H9 (cell line): ENCODE measurements at regions not wholly inside any gene's neighbourhood (a gene's known extent, or its start where the extent isn't known, plus 50 kb on each side); places are given as distances from the start of the nearest gene placed in this dataset.

Experiments used
- DNase-seq: peaks from one replicate; pipeline ENCODE4 v3.0.0-alpha.2; 2017
- H2AFZ ChIP-seq: one replicate; pipeline ENCODE4 v1.6.1; 2013; ENCODE audit warnings: mild to moderate bottlenecking, low read length, control low read depth, moderate library complexity
- H2AK5ac ChIP-seq: 2 replicates; pipeline ENCODE4 v1.6.1; 2013; ENCODE audit warnings: low read length, control low read depth, mixed read lengths; ENCODE audit not compliant: insufficient read length
- H2BK120ac ChIP-seq: one replicate; pipeline ENCODE4 v1.6.1; 2013; ENCODE audit warnings: low read depth, mild to moderate bottlenecking, low read length, control low read depth, inconsistent platforms; ENCODE audit not compliant: poor library complexity, severe bottlenecking
- H2BK12ac ChIP-seq: 2 replicates; pipeline ENCODE4 v1.6.1; 2013; ENCODE audit warnings: low read length, control low read depth, mixed read lengths, low read depth; ENCODE audit not compliant: insufficient read length
- H2BK15ac ChIP-seq: 2 replicates; pipeline ENCODE4 v1.6.1; 2013; ENCODE audit warnings: low read depth, low read length, control low read depth
- H2BK20ac ChIP-seq: one replicate; pipeline ENCODE4 v1.6.1; 2013; ENCODE audit warnings: low read depth, mild to moderate bottlenecking, low read length, control low read depth, inconsistent platforms; ENCODE audit not compliant: poor library complexity, severe bottlenecking
- H2BK5ac ChIP-seq: 2 replicates; pipeline ENCODE4 v1.6.1; 2013; ENCODE audit warnings: low read length, control low read depth, mixed read lengths; ENCODE audit not compliant: insufficient read length
- H3K14ac ChIP-seq: 2 replicates; pipeline ENCODE4 v1.6.1; 2013; ENCODE audit warnings: low read length, control low read depth; ENCODE audit not compliant: insufficient read depth
- H3K18ac ChIP-seq: 2 replicates; pipeline ENCODE4 v1.6.1; 2013; ENCODE audit warnings: low read depth, mild to moderate bottlenecking, mixed read lengths, low read length, control low read depth; ENCODE audit not compliant: insufficient read length
- H3K23ac ChIP-seq: 2 replicates; pipeline ENCODE4 v1.6.1; 2013; ENCODE audit warnings: low read length, control low read depth, mixed read lengths, low read depth; ENCODE audit not compliant: insufficient read length
- H3K23me2 ChIP-seq: 2 replicates; pipeline ENCODE4 v1.6.1; 2013; ENCODE audit warnings: low read depth, mild to moderate bottlenecking, mixed read lengths, low read length, control low read depth; ENCODE audit not compliant: insufficient read length, poor library complexity, severe bottlenecking
- H3K27ac ChIP-seq: 2 replicates; pipeline ENCODE4 v1.5.1; 2013; ENCODE audit warnings: low read length, control low read depth, mixed read lengths, low read depth; ENCODE audit not compliant: insufficient read length
- H3K27me3 ChIP-seq: 2 replicates; pipeline ENCODE4 v1.6.1; 2013; ENCODE audit warnings: low read length, control low read depth, inconsistent platforms; ENCODE audit not compliant: insufficient read depth
- H3K4ac ChIP-seq: 2 replicates; pipeline ENCODE4 v1.6.1; 2013; ENCODE audit warnings: low read depth, mild to moderate bottlenecking, control low read depth, inconsistent platforms, low read length, moderate library complexity
- H3K4me1 ChIP-seq: 2 replicates; pipeline ENCODE4 v1.6.1; 2013; ENCODE audit warnings: low read length, control low read depth, inconsistent platforms; ENCODE audit not compliant: insufficient read depth
- H3K4me2 ChIP-seq: 2 replicates; pipeline ENCODE4 v1.6.1; 2013; ENCODE audit warnings: low read length, control low read depth, mixed read lengths; ENCODE audit not compliant: insufficient read length, insufficient read depth
- H3K56ac ChIP-seq: 2 replicates; pipeline ENCODE4 v1.6.1; 2013; ENCODE audit warnings: low read depth, mild to moderate bottlenecking, mixed read lengths, low read length, control low read depth; ENCODE audit not compliant: insufficient read length
- H3K79me1 ChIP-seq: 2 replicates; pipeline ENCODE4 v1.6.1; 2013; ENCODE audit warnings: low read depth, mild to moderate bottlenecking, moderate library complexity, low read length, control low read depth, inconsistent platforms; ENCODE audit not compliant: insufficient read depth, poor library complexity, severe bottlenecking
- H3K79me2 ChIP-seq: 2 replicates; pipeline ENCODE4 v1.6.1; 2013; ENCODE audit warnings: low read length, control low read depth, inconsistent platforms; ENCODE audit not compliant: insufficient read depth
- H3K9ac ChIP-seq: 2 replicates; pipeline ENCODE4 v1.6.1; 2013; ENCODE audit warnings: low read length, control low read depth, mixed read lengths; ENCODE audit not compliant: insufficient read length; ENCODE audit errors: extremely low read depth
- H3K9me3 ChIP-seq: one replicate; pipeline ENCODE4 v1.6.1; 2013; ENCODE audit warnings: low read depth, low read length, inconsistent platforms; ENCODE audit not compliant: control insufficient read depth
- H3T11ph ChIP-seq: one replicate; pipeline ENCODE4 v1.6.1; 2013; ENCODE audit warnings: mild to moderate bottlenecking, low read length, control low read depth, inconsistent platforms
- H4K20me1 ChIP-seq: one replicate; pipeline ENCODE4 v1.6.1; 2013; ENCODE audit not compliant: control insufficient read depth, insufficient read length, insufficient read depth
- H4K5ac ChIP-seq: 2 replicates; pipeline ENCODE4 v1.6.1; 2013; ENCODE audit warnings: low read depth, mild to moderate bottlenecking, mixed read lengths, low read length, control low read depth; ENCODE audit not compliant: insufficient read length
- H4K8ac ChIP-seq: replicated peaks from 2 replicates; pipeline ENCODE4 v1.6.1; 2013; ENCODE audit warnings: low read length, control low read depth, mixed read lengths, low read depth; ENCODE audit not compliant: insufficient read length
- H4K91ac ChIP-seq: 2 replicates; pipeline ENCODE4 v1.6.1; 2013; ENCODE audit warnings: low read depth, mild to moderate bottlenecking, moderate library complexity, mixed read lengths, low read length, control low read depth; ENCODE audit not compliant: insufficient read length
- H3K27ac Mint-ChIP-seq, 3 experiments: 2 replicates in 2 of 3; 3 replicates in 1 of 3; pipeline ENCODE4 v1.8.0; 2020 to 2021; ENCODE audit warnings: mixed read lengths in 3 of 3, mild to moderate bottlenecking in 1 of 3, moderate library complexity in 1 of 3
- H3K27me3 Mint-ChIP-seq: 2 replicates; pipeline ENCODE4 v1.8.0; 2021; ENCODE audit warnings: low read depth, mild to moderate bottlenecking, moderate library complexity, mixed read lengths
- H3K36me3 Mint-ChIP-seq, 3 experiments: 2 replicates in 2 of 3; 3 replicates in 1 of 3; pipeline ENCODE4 v1.8.0; 2020 to 2021; ENCODE audit warnings: low read depth in 3 of 3, mixed read lengths in 3 of 3; ENCODE audit not compliant: insufficient read depth in 1 of 3
- H3K4me1 Mint-ChIP-seq, 2 experiments: 2 replicates each; pipeline ENCODE4 v1.8.0; 2020; ENCODE audit warnings: mixed read lengths in 2 of 2
- H3K4me3 Mint-ChIP-seq, 2 experiments: 2 replicates in 1 of 2; 3 replicates in 1 of 2; pipeline ENCODE4 v1.8.0; 2020 to 2021; ENCODE audit warnings: mild to moderate bottlenecking in 2 of 2, mixed read lengths in 2 of 2, moderate library complexity in 1 of 2
- H3K9me3 Mint-ChIP-seq, 2 experiments: 2 replicates in 1 of 2; 3 replicates in 1 of 2; pipeline ENCODE4 v1.8.0; 2020; ENCODE audit warnings: mild to moderate bottlenecking in 2 of 2, mixed read lengths in 2 of 2, moderate library complexity in 1 of 2
- WGBS: extraction: QIAGEN DNeasy Blood & Tissue Kit; methylation state at CpG from one replicate; pipeline ENCODE4 v1.1.7; 2013; ENCODE audit warnings: missing lambda C conversion rate, low lambda C conversion rate, mixed read lengths; ENCODE audit not compliant: insufficient read length; ENCODE audit errors: extremely low coverage; 5-methylcytosine and 5-hydroxymethylcytosine counted together
- TF ChIP-seq, protein P1 (sequence below): fragments of 200-600 bp; sonication (generic); conservative IDR thresholded peaks from 3 replicates; pipeline ENCODE4 v1.8.0; 2021; ENCODE audit warnings: antibody characterized with exemption, mild to moderate bottlenecking

DNA sequence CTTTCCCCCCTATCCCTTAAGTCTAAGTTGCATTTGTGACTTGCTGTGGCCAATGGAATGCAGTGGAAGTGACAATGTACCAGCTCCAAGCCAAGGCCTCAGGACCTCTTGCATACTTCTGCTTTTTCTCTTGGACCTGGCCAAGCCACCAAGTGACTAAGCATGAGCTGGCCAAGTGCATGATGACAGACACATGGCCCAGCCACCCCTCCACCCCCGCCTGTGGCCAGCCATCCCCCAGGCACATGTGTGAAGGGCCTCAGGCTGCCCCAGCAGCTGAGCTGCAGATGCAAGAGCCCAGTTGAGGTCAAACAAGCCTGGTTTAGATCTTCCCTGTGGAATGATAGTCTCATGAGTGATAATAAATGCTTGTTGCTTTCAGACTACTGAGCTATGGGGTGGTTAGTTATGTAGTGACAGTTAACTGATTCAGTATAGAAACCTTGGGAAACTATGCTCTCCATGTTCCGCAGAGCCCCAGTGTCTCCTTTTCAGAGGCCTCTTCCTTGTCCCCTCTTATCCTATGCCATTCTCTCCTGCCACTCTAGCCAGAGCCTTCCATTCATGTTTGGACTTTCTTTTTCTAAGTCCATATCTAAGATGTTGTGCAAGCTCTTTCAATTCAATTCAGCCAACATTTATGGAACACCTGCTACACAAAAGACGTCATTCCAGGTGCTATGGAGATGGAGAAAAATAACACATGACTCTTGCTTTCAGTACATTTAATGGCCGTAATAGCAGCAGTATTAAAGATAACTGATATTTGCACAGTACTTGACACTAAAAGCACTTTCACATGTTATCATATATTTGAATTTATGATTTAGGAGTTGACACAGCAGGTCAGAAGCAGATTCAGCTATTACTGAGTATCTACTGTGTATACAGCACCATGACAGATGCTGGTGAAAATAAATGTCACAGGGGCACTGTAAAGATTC, 55.5 kb upstream of the LOXL4 start:
- Histone ChIP-seq H3K79me1 (no peaks in the 10 kb centered on the region), H3K4me1 (no peaks in the 10 kb centered on the region), H3K14ac (no peak overlapping the region), H3K23ac (no peak overlapping the region), H2AFZ (no peak overlapping the region), H2BK12ac (no peak overlapping the region), H3K56ac (no peak overlapping the region), H3K23me2 (no peaks in the 10 kb centered on the region), H3K27ac (no peak overlapping the region), H4K91ac (no peak overlapping the region), H2AK5ac (no peak overlapping the region), H3K4ac (no peak overlapping the region), H2BK20ac (no peak overlapping the region), H2BK5ac (no peak overlapping the region), H4K20me1 (no peaks in the 10 kb centered on the region), H4K8ac (no peak overlapping the region), H4K5ac (no peak overlapping the region), H3K4me2 (no peak overlapping the region), H3K9ac (no peak overlapping the region), H3K9me3 (no peaks in the 10 kb centered on the region), H2BK15ac (no peak overlapping the region), H3K18ac (no peak overlapping the region), H3K27me3 (0 out of 2 replicates have a peak, but pooled peaks cover 2% of the 10 kb centered on the region), H3T11ph (no peak overlapping the region), H2BK120ac (no peak overlapping the region), H3K79me2 (no peaks in the 10 kb centered on the region)
- Mint-ChIP-seq H3K27ac (no peak overlapping the region), H3K9me3 (peaks cover 0 to 1% of the 10 kb centered on the region in 2 experiments; a peak in 1 of 5 replicates), H3K36me3 (0 out of 7 replicates have a peak, but pooled peaks cover 0 to 2% (median 0%) of the 10 kb centered on the region in 3 experiments), H3K4me1 (peaks cover 7 to 10% of the 10 kb centered on the region in 2 experiments; a peak in 3 of 4 replicates), H3K4me3 (no peak overlapping the region), H3K27me3 (peaks cover 3% of the 10 kb centered on the region; the same call in 1 of the 2 replicates)
- no CpG with 5 or more reads among the region's 4 CpGs for WGBS
- no peak for DNase-seq
- TF ChIP-seq, protein P1, sequence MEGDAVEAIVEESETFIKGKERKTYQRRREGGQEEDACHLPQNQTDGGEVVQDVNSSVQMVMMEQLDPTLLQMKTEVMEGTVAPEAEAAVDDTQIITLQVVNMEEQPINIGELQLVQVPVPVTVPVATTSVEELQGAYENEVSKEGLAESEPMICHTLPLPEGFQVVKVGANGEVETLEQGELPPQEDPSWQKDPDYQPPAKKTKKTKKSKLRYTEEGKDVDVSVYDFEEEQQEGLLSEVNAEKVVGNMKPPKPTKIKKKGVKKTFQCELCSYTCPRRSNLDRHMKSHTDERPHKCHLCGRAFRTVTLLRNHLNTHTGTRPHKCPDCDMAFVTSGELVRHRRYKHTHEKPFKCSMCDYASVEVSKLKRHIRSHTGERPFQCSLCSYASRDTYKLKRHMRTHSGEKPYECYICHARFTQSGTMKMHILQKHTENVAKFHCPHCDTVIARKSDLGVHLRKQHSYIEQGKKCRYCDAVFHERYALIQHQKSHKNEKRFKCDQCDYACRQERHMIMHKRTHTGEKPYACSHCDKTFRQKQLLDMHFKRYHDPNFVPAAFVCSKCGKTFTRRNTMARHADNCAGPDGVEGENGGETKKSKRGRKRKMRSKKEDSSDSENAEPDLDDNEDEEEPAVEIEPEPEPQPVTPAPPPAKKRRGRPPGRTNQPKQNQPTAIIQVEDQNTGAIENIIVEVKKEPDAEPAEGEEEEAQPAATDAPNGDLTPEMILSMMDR, result no peak
